ENCODE measurements at regions not wholly inside any gene's neighbourhood (a gene's known extent, or its start where the extent isn't known, plus 50 kb on each side); places are given as distances from the start of the nearest gene placed in this dataset.

GRCh38 chr14:70269582-70269981, 80.8 kb upstream of the SLC8A3 start:
- ChIA-PET POLR2A (interaction anchor here (0.6 kb wide), 1 partner anchor 589 kb away, joined by 3 read pairs; no protein-coding TSS in a partner anchor), CTCF (ENCODE audit: low intra/inter-chr PET ratio) (no interaction called here)
- Histone ChIP-seq H3K36me3 (ENCODE audit: control insufficient read depth, insufficient read depth, low read length) (no peaks in the 10 kb centered on the region), H3K4me1 (replicated peaks in 1 of 2; ENCODE audit: control insufficient read depth in 2 of 2, insufficient read depth in 2 of 2, low read length in 2 of 2) (no peaks in the 10 kb centered on the region), H4K20me1 (replicated peaks; ENCODE audit: control insufficient read depth, insufficient read depth, low read length) (no peaks in the 10 kb centered on the region), H3K27me3 (ENCODE audit: control insufficient read depth in 2 of 2, insufficient read depth in 2 of 2, low read length in 2 of 2) (no peaks in the 10 kb centered on the region; a peak in 2 of 5 replicates), H3K9ac (ENCODE audit: insufficient read depth in 1 of 2, low read depth in 2 of 2, low read length in 2 of 2) (no peak overlapping the region), H3K9me1 (ENCODE audit: control insufficient read depth, insufficient read depth, low read length) (no peaks in the 10 kb centered on the region), H2AFZ (ENCODE audit: low read depth, low read length) (no peak overlapping the region), H3K9me3 (replicated peaks; ENCODE audit: control insufficient read depth, insufficient read depth, low read depth, low read length) (no peaks in the 10 kb centered on the region), H3K27ac (ENCODE audit: extremely low read depth, low read depth, low read length) (no peak overlapping the region), H3K4me3 (no peak overlapping the region), H3K4me2 (ENCODE audit: insufficient read depth, low read length) (no peak overlapping the region), H3K79me2 (ENCODE audit: control insufficient read depth, insufficient read depth, low read length) (no peaks in the 10 kb centered on the region)
- BruUV-seq (replicated peaks), result no TSS peak
- ATAC-seq, result no peak
- in situ Hi-C loops (cut with MboI) (no loop called here), intact Hi-C loops (cut with micrococcal nuclease) (no loop called here)
- DNase-seq (ENCODE audit: extremely low read depth in 1 of 4, low spot score in 3 of 4), result no peak
- 0% methylated on average over 1 of the region's 1 CpG for WGBS (ENCODE audit: insufficient coverage, low coverage, missing lambda C conversion rate)
- TF ChIP-seq MXI1 (IDR thresholded peaks at IDR 0.05; ENCODE audit: low read depth, low read length) (no peak), SIRT6 (IDR thresholded peaks at IDR 0.05; ENCODE audit: low read depth, low read length) (no peak), NONO (IDR thresholded peaks at IDR 0.05; ENCODE audit: low read depth in 2 of 2, low read length in 1 of 2) (no peak), ZNF324 (CRISPR knock-in tag; IDR thresholded peaks at IDR 0.05) (no peak), CREB3 (tag; conservative IDR thresholded peaks at IDR 0.05; ENCODE audit: low read depth) (no peak), DNMT1 (IDR thresholded peaks at IDR 0.05) (no peak), ZBTB17 (CRISPR knock-in tag; IDR thresholded peaks at IDR 0.05) (no peak)
- TF ChIP-seq, protein P1, sequence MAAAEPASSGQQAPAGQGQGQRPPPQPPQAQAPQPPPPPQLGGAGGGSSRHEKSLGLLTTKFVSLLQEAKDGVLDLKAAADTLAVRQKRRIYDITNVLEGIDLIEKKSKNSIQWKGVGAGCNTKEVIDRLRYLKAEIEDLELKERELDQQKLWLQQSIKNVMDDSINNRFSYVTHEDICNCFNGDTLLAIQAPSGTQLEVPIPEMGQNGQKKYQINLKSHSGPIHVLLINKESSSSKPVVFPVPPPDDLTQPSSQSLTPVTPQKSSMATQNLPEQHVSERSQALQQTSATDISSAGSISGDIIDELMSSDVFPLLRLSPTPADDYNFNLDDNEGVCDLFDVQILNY (CRISPR knock-in tag; IDR thresholded peaks at IDR 0.05), result no peak
- FAIRE-seq, result no peak

Measured in K562 (cell line).